ENCODE measurements at regions not wholly inside any gene's neighbourhood (a gene's known extent, or its start where the extent isn't known, plus 50 kb on each side); places are given as distances from the start of the nearest gene placed in this dataset.

DNA sequence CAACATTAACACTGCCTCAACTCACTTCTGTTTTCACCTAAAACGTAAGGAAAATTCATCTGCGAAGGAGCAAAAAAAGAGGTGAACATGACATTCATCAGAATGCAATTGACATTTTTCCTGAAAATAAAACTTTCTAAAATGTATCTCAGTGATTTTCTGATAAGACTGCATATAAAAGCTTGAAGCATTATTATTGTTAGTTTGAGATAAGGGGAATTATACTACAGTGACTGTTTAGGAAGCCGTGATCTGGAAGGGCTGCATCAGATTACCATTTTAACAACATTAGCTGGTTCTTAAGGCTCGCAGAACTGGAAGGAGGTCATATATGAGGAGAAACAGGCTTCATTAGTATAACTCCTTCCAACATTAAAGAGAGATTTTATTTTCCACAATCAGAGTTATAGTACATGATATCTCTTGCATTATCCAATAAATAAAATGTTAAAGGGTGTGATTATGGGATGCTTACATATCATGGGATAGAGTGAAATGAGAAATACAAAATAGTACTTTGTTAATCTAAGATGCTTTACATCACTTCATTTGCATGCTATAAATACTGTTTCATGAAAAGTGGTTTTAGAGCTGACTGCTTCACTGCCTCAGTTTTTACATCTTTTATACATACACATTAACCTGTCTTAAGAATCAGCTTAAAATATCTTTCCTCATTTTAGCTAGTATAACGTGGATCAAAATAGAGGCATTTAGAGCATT, 1820.1 kb upstream of the TENM3 start:
- Mint-ChIP-seq H3K4me3 (no peak overlapping the region), H3K36me3 (ENCODE audit: low read depth) (no peaks in the 10 kb centered on the region), H3K9me3 (no peaks in the 10 kb centered on the region), H3K27ac (no peak overlapping the region), H3K4me1 (no peaks in the 10 kb centered on the region), H3K27me3 (no peaks in the 10 kb centered on the region)
- no peak for ATAC-seq (replicated peaks)

- Mint-ChIP-seq H3K9me3 (no peaks in the 10 kb centered on the region), H3K27ac (no peak overlapping the region), H3K4me3 (no peak overlapping the region), H3K36me3 (ENCODE audit: low read depth) (no peaks in the 10 kb centered on the region), H3K27me3 (no peaks in the 10 kb centered on the region), H3K4me1 (no peaks in the 10 kb centered on the region)
- ATAC-seq (replicated peaks) = no peak
Measured at GRCh38 chr4:180423712-180424057, 1819.5 kb upstream of the TENM3 start.

DNA sequence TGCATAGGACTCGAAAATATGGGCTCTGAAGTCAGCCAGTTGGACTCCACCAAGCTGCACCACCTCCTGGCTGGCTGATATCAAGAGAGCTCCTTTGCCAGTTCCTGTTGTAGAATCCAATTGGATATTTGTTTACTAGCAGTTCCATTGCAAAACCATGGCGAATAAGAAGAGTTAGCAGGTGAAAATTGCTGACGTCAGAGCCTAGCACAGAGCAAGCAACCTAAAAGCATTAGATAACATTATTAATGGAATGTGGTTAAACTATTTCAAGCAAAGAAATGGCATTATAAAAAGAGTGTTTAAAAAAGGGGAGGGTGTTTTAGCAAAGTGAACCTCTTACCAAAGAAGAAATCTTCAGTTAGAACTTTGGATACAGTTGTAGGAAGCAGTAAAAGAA, 1816.3 kb upstream of the TENM3 start:
- no peaks in the 10 kb centered on the region for H3K4me1 Mint-ChIP-seq
- H3K9me3 Mint-ChIP-seq = no peaks in the 10 kb centered on the region
- no peak overlapping the region for H3K27ac Mint-ChIP-seq
- no peak overlapping the region for H3K4me3 Mint-ChIP-seq
- H3K36me3 Mint-ChIP-seq (ENCODE audit: low read depth) = no peaks in the 10 kb centered on the region
- no peaks in the 10 kb centered on the region for H3K27me3 Mint-ChIP-seq
- ATAC-seq (replicated peaks) = no peak

DNA sequence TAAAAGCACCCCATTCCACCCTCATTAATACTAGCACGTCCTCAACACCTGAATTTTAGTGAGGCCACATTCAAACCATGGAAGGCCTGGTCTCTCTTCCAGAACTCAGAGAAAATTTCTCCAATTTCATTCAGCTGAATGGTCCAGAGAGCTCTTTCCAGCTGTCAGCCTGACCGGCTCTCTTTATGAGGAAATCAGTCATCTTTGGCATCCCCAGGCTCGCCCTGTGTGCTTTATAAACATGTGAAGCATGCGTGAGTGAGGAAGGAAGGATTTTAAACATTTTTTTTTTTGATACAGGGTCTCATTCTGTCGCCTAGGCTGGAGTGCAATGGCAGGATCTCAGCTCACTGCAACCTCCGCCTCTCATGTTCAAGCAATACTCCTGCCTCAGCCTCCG, 1812.9 kb upstream of the TENM3 start:
- ATAC-seq (replicated peaks) = no peak
- H3K4me3 Mint-ChIP-seq = no peak overlapping the region
- H3K27ac Mint-ChIP-seq = no peak overlapping the region
- no peaks in the 10 kb centered on the region for H3K36me3 Mint-ChIP-seq (ENCODE audit: low read depth)
- no peaks in the 10 kb centered on the region for H3K9me3 Mint-ChIP-seq
- no peaks in the 10 kb centered on the region for H3K27me3 Mint-ChIP-seq
- no peaks in the 10 kb centered on the region for H3K4me1 Mint-ChIP-seq

- Mint-ChIP-seq H3K4me3 (no peak overlapping the region), H3K27ac (no peak overlapping the region), H3K4me1 (no peaks in the 10 kb centered on the region), H3K27me3 (no peaks in the 10 kb centered on the region), H3K36me3 (ENCODE audit: low read depth) (no peaks in the 10 kb centered on the region), H3K9me3 (no peaks in the 10 kb centered on the region)
- ATAC-seq (replicated peaks) = no peak
Measured at GRCh38 chr4:180434131-180434895, 1808.9 kb upstream of the TENM3 start.

DNA sequence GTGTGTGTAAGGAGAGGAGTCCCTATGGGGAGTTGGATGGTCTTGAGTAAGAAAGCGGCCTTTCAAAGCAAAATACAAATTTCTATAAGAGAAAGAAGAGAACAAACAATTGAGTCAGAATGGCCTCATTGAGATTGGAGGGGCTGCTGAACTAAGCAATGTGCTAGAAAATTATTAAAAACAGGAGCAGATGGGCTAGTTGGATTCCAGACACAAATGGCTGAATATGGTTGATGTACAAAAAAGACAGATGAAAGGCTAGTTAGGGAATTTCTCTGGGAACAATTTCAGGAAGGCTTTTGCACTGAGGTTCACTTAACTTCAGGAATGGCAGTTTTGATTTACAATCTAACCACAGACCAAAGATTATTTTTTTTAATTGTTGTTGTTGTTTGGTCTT, 1806.8 kb upstream of the TENM3 start:
- no peaks in the 10 kb centered on the region for H3K4me1 Mint-ChIP-seq
- H3K27me3 Mint-ChIP-seq = no peaks in the 10 kb centered on the region
- H3K4me3 Mint-ChIP-seq = no peak overlapping the region
- H3K36me3 Mint-ChIP-seq (ENCODE audit: low read depth) = no peaks in the 10 kb centered on the region
- no peak overlapping the region for H3K27ac Mint-ChIP-seq
- peaks cover 6% of the 10 kb centered on the region for H3K9me3 Mint-ChIP-seq
- no peak for ATAC-seq (replicated peaks)

DNA sequence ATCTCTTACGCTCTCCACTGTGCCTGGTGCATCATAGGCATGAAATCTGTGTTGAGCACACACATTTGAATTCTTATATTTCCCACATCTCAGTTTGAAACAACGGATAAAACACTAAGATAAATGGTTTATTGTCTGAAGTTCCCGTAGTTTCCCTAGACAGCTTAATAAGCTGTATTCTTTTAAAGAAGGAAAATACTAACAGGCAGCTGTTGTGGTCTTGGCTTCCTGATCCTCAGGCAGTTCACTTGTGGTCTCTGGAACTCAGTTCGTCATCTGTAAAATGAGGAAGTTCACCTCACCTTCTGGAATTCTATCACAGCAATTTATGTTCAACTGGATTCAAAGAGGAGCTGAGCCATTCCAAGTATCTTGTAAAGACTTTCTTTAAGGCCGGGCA, 1805.6 kb upstream of the TENM3 start:
- Mint-ChIP-seq H3K27me3 (no peaks in the 10 kb centered on the region), H3K4me3 (no peak overlapping the region)

DNA sequence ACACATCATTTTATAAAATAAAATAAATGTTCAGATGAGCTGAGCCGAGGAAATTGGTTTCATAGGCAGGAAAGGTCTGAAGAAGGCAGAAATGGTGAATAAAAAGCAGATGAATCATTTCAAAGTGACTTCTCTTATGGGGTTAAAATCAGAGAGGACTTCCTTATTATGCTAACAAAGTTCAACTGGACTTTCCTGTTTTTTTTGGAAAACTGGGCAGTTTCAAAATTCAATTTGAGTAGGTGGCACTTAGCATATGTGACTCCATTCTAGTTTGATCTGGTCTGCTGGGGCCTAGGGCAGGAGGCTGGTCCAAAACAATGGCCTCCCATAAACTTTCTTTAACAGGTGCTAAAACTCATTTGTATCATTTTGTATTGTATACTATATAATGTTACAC, 1794.9 kb upstream of the TENM3 start:
- no peaks in the 10 kb centered on the region for H3K9me3 Mint-ChIP-seq
- no peak overlapping the region for H3K27ac Mint-ChIP-seq
- no peaks in the 10 kb centered on the region for H3K27me3 Mint-ChIP-seq
- H3K36me3 Mint-ChIP-seq (ENCODE audit: low read depth) = no peaks in the 10 kb centered on the region
- H3K4me3 Mint-ChIP-seq = no peak overlapping the region
- ATAC-seq (replicated peaks) = no peak
- H3K4me1 Mint-ChIP-seq = no peaks in the 10 kb centered on the region

More for the DNA sequence above, 1805.6 kb upstream of the TENM3 start:
- H3K27ac Mint-ChIP-seq = no peak overlapping the region
- ATAC-seq (replicated peaks) = no peak
- peaks cover 6% of the 10 kb centered on the region for H3K9me3 Mint-ChIP-seq
- no peaks in the 10 kb centered on the region for H3K36me3 Mint-ChIP-seq (ENCODE audit: low read depth)
- H3K4me1 Mint-ChIP-seq = no peaks in the 10 kb centered on the region

DNA sequence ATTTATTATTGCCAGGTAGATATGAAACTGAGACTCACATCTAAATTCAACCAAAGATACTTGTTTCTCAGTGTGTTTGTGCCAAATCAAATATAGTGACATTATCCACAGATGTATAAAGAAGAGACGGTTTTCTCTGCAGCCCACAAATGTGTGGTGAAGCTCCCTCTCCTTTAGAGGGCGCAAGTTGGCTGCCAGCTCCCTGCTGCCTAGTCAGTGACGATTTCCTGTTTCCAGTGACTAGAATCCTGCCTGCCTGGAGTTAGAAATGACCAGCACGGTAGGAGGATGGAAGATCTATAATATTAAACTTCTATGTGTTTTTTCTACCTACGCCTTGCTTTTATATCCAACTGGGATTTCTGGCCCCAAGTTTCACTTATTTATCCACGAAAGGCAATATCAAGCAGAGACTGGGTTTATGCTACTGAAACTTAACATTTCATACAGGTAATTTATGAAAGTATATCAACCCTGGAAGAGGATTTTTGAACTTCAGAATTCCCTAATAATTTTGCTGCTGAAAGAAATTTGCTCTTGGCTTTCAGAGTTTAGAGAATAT, 1793.7 kb upstream of the TENM3 start:
- no peaks in the 10 kb centered on the region for H3K4me1 Mint-ChIP-seq
- no peak overlapping the region for H3K4me3 Mint-ChIP-seq
- H3K27me3 Mint-ChIP-seq = no peaks in the 10 kb centered on the region
- no peak overlapping the region for H3K27ac Mint-ChIP-seq
- H3K36me3 Mint-ChIP-seq (ENCODE audit: low read depth) = no peaks in the 10 kb centered on the region
- ATAC-seq (replicated peaks) = no peak
- H3K9me3 Mint-ChIP-seq = no peaks in the 10 kb centered on the region

GRCh38 chr4:180455226-180455625, 1788.0 kb upstream of the TENM3 start:
- Mint-ChIP-seq H3K9me3 (no peaks in the 10 kb centered on the region), H3K36me3 (ENCODE audit: low read depth) (no peaks in the 10 kb centered on the region), H3K4me3 (no peak overlapping the region), H3K27ac (no peak overlapping the region), H3K4me1 (no peaks in the 10 kb centered on the region), H3K27me3 (no peaks in the 10 kb centered on the region)
- no peak for ATAC-seq (replicated peaks)

DNA sequence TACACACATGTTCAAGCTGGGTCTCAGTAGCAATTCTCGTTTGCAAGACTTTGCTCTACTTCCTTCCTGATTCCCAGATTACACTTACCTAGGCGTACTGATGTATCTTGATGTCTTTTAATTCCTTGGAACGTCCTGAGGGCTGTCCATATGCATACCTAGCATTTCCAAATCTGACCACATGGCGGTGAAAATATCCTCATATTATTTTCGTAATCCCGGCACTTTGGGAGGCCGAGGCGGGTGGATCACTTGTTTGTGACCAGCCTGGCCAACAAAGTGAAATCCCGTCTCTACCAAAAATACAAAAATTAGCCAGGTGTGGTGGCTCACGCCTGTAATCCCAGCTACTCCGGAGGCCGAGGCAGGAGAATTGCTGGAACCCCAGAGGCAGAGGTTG, 1786.3 kb upstream of the TENM3 start:
- Mint-ChIP-seq H3K4me3 (no peak overlapping the region), H3K27ac (no peak overlapping the region), H3K36me3 (ENCODE audit: low read depth) (no peaks in the 10 kb centered on the region), H3K27me3 (no peaks in the 10 kb centered on the region), H3K9me3 (no peaks in the 10 kb centered on the region), H3K4me1 (no peaks in the 10 kb centered on the region)
- no peak for ATAC-seq (replicated peaks)

DNA sequence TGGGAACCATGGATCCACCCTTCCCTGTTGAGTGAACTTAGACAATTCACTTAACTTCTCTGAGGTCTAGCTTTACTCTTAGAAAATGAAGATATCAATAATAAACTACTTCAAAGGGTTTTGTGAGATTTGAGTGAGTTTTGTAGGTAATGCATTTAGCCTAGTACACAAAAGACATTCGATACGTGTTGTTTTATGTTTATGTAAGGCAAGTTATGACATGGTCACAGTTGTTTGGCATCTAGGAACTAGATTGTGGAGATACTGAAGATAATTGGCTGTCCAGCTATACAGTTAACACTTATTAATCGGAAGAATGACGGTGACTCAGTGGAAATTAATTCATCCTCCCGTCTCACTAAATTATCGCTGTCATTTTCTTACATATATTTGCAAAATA, 1781.1 kb upstream of the TENM3 start:
- ATAC-seq (replicated peaks) = no peak

GRCh38 chr4:180465364-180465763, 1777.8 kb upstream of the TENM3 start:
- no peaks in the 10 kb centered on the region for H3K27me3 Mint-ChIP-seq
- no peak overlapping the region for H3K4me3 Mint-ChIP-seq
- H3K4me1 Mint-ChIP-seq = no peaks in the 10 kb centered on the region
- H3K9me3 Mint-ChIP-seq = peaks cover 6% of the 10 kb centered on the region
- no peak for ATAC-seq (replicated peaks)
- H3K27ac Mint-ChIP-seq = no peak overlapping the region
- no peaks in the 10 kb centered on the region for H3K36me3 Mint-ChIP-seq (ENCODE audit: low read depth)

More for the DNA sequence above, 1781.1 kb upstream of the TENM3 start:
- H3K27ac Mint-ChIP-seq = no peak overlapping the region
- peaks cover 5% of the 10 kb centered on the region for H3K9me3 Mint-ChIP-seq
- H3K36me3 Mint-ChIP-seq (ENCODE audit: low read depth) = no peaks in the 10 kb centered on the region
- no peaks in the 10 kb centered on the region for H3K27me3 Mint-ChIP-seq
- no peak overlapping the region for H3K4me3 Mint-ChIP-seq
- no peaks in the 10 kb centered on the region for H3K4me1 Mint-ChIP-seq

- no peaks in the 10 kb centered on the region for H3K36me3 Mint-ChIP-seq (ENCODE audit: low read depth)
- no peak overlapping the region for H3K27ac Mint-ChIP-seq
- H3K4me3 Mint-ChIP-seq = no peak overlapping the region
- H3K4me1 Mint-ChIP-seq = no peaks in the 10 kb centered on the region
- H3K27me3 Mint-ChIP-seq = no peaks in the 10 kb centered on the region
- no peaks in the 10 kb centered on the region for H3K9me3 Mint-ChIP-seq
- no peak for ATAC-seq (replicated peaks)
Measured at GRCh38 chr4:180483036-180483435, 1760.2 kb upstream of the TENM3 start.

DNA sequence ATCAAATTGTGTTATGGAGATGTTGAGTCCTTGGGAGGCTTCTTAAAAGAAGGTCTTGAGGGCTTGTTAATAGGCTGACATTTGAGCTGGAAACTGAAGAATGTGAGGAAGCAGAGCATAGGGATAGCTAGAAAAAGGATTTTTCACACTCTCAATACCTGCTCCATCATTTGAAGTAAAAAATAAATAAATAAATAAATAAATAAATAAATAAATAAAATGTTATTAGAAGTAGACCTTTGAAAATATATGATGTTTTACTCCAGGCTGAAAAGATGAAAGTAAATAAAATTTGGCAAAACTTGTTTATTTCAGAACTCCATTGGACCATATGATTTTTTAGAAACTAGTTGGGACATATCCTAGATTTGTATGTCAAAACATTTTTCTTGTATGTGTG, 1757.8 kb upstream of the TENM3 start:
- H3K4me1 Mint-ChIP-seq = no peaks in the 10 kb centered on the region
- H3K4me3 Mint-ChIP-seq = no peak overlapping the region
- no peak for ATAC-seq (replicated peaks)
- no peaks in the 10 kb centered on the region for H3K36me3 Mint-ChIP-seq (ENCODE audit: low read depth)
- no peak overlapping the region for H3K27ac Mint-ChIP-seq
- no peaks in the 10 kb centered on the region for H3K9me3 Mint-ChIP-seq
- no peaks in the 10 kb centered on the region for H3K27me3 Mint-ChIP-seq
